HG03066 (cell line): ENCODE measurements at regions not wholly inside any gene's neighbourhood (a gene's known extent, or its start where the extent isn't known, plus 50 kb on each side); places are given as distances from the start of the nearest gene placed in this dataset.
"Not testable (repeated sequence)": the region's sequence is repeated elsewhere in the genome, so short reads cannot be mapped to it uniquely, and the experiment has no call there.

ENCODE experiments used
- ATAC-seq: cut with Tn5 transposase; IDR thresholded peaks from one replicate; pipeline ENCODE4 v1.9.1; 2021; ENCODE audit warnings: low read depth; ENCODE audit not compliant: unreplicated experiment

DNA sequence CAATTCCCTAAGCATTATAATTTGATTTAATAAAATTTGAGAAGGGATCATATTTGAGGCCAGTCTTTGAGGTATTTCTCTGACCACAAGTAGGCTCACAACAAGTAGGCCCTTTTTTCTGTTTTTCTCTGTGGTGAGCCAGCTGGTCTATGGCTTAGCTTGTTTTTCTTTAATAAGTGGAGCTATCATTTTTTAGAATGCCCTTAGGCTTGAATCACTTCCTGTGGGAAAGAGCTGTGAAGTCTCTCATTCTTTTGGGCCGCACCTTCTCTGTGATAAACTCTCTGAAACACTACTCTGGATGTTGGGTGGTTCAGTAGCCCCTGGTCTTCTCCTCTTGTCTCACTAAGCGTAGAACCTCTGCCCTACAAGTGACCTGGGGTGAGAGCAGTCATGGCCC is 235.9 kb downstream of the SUCLG1 start:
- ATAC-seq = no peak

DNA sequence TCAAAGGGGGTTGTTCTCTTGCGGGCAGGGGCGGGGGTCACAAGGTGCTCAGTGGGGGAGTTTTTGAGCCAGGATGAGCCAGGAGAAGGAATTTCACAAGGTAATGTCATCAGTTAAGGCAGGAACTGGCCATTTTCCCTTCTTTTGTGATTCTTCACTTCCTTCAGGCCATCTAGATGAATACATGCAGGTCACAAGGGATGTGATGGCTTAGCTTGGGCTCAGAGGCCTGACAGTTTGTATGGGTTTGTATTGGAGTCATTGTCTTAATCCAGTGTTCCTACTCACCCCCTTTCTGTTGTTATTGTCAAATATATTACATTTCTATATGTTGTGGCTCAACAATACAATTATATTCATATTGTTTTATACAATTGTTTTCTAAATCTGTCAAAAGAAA is 238.0 kb downstream of the SUCLG1 start:
- ATAC-seq = not testable (repeated sequence)

DNA sequence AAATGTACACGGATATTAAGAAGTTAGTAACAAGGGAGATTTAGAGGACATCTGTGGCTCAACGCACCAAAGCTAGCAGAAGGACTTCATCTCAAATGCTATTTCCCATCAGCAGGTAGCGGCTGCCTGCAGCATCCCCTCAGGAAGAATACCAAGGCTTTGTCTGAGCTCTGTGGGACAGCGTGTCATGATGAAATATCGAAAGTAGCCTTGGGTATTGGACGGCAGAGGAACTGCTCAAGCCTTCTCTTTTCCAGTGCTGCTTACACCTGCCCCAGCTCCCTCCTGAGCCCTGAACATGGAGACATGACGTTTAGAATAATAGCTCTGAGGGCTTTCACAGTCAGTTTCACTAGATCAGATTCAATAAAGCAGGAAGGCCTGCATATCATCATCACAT is 241.6 kb downstream of the SUCLG1 start:
- no peak for ATAC-seq

DNA sequence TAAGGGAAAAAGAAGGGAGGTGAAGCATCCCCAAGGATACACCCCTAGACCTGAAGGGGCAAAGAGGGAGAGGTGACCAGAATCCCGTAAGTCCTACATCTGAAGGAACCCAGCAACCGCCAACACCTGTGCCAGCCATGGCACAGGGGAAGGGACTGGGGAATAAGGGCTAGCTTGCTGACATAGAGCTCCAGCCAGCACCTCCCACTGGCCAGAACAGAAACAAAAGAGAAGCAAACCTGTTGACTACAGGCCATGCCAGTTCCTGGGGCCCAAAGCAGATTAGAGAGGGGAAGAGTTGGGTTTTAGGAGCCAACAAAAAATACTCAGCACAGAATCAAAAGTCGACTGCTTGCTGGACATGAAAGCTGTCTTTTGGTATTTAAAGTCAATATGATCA is 244.6 kb downstream of the SUCLG1 start:
- ATAC-seq = no peak

DNA sequence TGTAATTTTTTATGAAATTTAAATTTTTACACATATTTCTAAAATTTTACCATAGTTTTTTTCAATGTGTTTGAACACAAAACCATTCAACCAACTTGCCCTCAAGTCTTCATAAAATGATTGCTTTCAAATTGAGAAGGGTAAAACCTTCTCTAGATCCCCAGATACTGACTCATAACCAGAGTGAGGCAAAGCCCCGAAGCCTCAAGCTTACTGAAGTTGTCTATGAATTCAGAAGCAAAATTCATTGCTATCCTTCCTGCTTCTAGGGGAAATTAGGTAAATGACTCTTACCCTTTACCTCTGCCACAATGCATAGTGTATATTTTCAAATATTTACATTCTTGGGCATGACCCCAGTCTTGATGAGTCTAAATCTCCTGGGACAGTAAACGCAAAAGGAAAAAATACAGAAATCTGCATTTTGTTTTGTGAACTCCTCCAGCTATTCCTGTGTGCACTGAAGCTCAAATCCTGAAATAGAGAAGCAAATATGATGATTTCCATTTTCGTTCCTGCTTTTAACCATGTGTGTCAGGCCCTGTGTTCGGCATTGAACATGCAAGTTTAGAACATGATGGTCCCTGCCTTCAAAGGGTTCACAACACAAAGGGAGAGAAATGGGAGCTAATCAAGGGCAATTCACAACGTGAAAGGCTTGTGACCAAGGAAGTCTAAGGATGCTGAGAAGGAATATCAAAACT is 246.3 kb downstream of the SUCLG1 start:
- no peak for ATAC-seq

DNA sequence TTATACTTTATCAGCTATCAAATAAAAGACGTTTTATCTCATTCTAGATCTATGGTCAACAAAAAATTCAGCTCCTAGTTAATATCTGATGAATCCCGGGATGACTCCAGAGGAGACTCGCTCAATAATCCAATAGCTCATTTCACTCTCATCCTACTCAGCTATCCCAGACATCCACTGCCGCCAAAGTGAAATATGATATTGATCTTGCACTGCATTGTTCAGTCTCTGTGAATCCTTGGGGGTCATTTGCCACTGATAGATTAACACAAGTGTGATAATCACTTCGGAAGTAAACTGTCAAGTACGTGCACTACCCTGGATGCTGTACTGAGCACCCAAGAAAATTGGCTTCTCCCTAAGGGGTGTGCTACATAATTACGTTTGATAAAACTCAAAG is 249.1 kb downstream of the SUCLG1 start:
- ATAC-seq = no peak

DNA sequence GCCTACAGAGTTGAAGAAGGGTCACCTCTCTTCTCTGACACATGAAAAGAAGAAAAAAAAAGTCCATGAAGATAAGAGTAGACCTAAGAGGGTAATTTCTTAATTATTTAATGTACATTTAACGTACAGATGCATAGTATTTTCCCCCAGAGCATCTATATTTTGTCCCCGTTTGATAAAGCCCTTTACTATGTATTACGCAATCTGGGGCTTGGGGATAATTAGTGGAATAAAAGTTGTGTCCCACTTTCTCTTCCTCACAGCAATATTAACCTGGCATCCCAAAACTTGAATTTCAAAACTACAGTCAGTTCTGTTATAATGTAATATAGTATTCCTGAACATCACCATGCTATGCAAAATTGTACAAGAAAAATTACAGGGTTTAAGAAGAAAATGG is 254.1 kb downstream of the SUCLG1 start:
- ATAC-seq = no peak

DNA sequence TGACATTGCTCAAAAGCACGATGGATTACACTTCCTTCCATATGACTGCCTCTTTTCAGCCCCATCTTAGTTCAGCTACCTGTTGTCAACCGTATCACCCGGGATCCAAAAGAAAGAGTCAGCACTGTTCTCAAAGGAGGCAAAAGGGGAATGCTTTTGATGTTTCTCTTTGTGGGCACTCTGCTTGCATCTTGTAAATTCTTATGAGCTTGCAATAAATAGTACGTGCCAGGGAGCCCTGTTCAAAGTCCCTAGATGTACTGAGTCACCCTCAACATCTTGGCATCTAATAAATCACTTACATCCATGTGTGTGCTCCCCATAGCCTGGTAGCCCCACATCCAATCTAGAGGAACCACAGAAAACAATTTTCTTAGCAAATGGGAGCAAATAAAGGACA is 256.9 kb downstream of the SUCLG1 start:
- ATAC-seq = no peak

DNA sequence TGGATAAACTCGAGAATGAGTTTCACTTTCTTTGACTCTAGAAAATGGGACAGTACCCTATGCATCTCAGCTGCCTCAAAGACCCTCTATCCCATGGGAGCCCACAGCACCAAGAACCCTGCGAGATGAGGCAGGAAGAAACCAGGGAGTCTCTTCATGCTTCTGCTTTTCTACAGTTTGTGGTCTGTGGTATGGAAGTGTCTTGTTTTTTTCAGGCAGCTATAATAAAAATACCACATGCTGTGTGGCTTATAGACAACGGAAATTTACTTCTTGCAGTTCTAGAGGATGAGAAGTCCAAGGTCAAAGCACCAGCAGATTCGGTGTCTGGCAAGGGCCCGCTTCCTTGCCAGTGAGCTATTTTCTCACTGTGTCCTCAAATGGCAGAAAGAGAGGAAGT is 257.9 kb downstream of the SUCLG1 start:
- ATAC-seq = no peak

DNA sequence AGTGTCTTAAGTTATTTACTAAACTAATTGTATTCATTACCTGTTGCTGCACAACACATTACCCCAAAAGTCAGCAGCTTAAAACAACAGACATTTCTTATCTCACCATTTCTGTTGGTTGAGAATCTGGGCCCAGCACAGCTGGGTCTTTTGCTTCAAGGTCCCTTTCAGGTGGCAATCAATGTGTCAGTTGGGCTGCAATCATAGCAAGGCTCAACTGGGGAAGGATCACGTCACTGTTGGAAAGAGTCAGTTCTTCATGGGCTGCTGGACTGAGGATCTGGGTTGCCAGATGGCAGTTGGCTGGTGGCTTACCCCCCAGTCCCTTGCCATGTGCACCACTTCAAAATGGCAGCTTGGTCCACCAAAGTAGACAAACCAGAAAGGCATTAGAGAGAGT is 261.2 kb downstream of the SUCLG1 start:
- no peak for ATAC-seq

DNA sequence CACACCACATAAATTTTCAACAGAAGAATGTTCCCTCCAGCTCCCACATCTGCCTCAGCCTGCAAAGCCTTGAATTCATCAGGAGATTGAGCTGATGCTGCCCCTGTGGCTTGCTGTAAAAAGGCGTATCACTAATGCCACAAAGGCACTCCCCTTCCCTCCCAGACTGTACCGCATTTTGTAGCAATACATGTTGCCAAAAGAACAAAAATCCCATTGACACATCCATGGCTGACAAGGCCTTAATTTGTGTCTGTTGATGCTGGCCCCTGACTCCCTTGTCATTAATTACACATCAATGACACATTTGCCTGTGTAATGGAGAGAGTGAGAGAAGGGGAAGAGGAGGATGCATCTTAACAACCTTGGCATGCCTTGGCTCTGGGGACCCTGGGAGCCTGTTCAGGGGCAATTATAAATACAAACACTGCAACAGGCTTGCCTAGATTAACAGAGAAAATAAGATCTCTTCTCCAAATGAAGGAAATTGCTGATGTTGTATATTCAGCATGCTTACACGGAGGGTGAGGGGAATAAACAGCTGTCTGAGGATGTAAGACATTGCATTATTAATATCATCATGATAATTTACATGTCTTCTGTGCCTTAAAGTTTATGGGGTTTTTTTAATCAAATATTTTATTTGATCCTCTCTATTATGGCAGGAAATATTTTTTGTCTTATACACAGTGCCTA is 264.0 kb downstream of the SUCLG1 start:
- no peak for ATAC-seq

DNA sequence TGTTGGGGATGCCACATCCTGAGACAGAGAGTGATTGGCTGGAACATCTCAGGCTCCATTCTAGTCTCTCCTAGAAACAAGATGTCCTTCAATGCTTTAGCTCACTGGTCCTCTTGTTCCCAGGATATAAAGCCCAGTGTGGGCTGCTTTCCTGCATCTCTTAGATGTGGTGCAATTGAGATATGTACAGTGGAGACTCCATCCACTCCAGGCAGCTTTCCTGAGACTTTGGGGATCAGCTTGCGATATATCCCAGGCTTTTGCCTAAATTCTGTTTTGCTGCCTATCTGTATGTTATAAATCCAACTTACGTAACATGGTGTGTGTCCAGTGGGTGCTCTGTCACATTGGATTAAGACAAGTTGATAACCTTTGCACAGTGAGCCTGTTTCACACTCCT is 264.9 kb downstream of the SUCLG1 start:
- no peak for ATAC-seq

DNA sequence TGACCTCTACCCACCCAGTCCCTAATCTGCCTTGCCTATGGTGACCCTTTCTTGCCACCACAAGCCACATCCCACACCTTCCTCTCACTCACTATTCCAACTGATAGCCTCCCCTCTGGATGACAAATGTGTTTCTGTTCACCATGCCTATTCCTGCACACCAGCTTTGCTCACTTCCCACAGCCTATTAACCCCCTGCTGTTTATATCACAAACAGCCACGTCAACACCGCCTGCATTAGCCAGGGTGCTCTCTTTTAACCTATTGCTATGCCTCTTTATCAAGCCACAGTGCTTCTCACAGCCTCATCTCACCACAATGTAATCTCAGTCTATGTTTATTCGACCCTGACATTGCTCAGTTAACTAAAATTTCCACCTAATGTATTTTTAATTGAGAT is 271.8 kb downstream of the SUCLG1 start:
- no peak for ATAC-seq

DNA sequence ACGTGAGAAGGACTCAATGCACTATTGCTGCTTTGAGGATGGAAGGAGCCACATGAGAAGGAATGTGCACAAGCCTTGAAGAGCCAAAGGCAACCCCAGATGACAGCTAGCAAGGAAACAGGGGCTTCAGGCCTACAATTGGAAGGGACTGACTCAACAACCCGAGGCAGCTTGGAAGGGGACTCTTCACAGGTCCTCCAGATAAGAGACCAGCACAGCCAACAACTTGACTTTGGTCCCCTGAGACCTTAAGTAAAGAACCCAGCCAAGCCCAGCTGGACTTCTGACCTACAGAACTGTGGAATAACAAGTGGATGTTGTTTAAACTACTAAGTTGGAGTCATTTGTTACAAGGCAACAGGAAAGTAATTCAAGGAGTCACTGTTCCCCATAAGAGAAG is 277.2 kb downstream of the SUCLG1 start:
- no peak for ATAC-seq

DNA sequence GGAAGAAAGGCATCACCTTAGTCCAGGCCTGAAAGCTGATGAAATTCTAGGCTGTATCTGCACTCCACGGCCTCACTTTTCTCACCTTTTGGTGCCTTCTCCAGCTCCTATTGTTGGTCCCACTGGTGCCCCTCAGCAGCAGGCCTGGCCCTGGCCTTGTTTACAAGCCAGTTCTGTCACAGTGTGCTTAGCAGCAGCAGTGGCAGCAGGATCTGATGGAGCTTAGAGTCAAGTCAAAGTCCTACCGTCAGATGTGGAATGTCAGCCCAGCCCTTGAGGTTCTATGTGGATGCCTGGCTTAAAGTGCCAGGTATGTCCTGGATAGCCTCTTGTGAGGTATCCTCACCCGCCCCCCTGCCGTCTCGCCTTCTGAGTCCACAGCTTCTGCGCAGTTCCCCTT is 281.3 kb downstream of the SUCLG1 start:
- ATAC-seq = no peak

DNA sequence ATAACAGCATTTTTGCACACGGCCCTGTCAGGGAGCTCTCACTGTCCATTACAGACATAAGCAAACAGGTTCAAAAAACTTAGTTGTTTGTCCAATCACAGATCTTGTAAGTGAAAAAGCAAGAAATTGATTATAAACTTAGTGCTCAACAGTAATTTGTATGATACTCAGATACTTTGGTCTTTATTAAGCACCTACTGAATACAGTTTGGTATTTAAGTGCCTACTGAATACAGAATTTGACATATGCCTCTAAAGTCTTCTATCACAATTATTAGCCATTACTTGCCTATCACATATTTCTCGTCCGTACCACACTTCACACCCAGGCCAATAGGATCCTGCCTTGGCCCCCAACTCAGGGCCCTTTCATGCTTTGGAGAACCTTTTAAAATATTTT is 283.1 kb downstream of the SUCLG1 start:
- no peak for ATAC-seq

DNA sequence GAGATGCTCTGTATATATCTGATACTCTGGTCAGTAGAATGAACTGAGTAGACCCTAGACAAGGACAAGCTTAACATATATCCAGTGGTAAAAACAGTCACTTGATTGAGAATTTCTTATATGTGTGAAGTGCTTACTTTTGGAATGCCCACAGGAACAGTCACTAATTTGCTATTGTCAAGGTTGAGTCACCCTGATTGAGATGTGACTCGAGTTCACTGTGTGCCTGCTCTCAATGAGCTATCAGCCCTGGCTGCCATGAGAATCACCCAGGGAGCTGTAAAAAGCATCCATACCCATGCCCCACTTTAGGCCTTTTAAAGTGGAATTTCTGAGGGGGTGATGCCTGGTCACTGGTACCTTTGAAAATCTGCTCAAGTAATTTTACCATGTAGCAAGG is 283.7 kb downstream of the SUCLG1 start:
- ATAC-seq = no peak

DNA sequence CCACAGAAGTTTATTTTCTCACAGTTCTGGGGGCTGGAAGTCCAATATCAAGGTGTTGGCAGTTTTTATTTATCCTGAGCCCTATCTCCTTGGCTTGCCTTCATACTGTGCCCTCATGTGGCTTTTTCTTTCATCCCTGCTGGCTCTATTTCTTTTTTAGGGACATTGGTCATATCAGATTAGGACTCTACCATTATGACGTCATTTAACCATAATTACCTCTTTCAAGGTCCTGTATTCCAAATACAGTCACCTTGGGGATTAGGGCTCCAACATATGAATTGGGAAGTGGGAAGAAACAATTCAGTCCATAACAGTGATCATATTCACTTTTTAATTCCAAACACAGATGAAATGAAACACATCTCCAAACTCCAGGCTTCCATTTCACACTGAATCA is 286.0 kb downstream of the SUCLG1 start:
- no peak for ATAC-seq

DNA sequence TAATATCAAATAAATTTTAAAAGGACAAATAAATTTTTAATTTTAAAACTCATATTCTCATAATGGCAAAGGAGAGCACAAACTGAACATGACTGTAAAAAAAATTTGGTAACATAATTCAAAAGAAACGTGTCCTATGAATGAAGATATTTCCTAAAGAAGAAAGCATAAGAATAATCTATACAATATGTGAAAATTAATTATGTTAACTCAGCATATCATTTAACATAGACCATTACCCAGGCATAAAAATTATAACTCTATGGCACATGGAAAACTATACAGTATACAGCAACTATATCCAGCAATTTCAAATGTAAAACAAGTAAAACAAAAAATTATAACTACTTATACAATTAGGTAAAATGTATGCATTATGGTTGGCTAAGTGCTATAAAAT is 288.1 kb downstream of the SUCLG1 start:
- ATAC-seq = no peak

DNA sequence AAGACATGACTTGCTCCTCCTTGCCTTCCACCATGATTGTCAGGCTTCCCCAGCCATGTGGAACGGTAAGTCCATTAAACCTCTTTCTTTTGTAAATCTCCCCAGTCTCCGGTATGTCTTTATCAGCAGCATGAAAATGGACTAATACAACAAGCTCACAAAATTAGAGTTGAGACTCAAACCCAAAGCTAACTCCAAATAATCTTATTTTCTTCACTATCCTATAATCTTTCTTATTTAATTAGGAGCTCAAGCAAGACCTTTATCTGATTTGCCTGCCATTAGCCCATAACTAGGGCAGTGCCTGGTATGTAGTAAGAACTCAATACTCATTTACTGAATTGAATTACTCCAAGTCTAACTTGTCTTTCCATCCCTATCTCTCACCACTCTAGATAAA is 289.2 kb downstream of the SUCLG1 start:
- ATAC-seq = no peak

DNA sequence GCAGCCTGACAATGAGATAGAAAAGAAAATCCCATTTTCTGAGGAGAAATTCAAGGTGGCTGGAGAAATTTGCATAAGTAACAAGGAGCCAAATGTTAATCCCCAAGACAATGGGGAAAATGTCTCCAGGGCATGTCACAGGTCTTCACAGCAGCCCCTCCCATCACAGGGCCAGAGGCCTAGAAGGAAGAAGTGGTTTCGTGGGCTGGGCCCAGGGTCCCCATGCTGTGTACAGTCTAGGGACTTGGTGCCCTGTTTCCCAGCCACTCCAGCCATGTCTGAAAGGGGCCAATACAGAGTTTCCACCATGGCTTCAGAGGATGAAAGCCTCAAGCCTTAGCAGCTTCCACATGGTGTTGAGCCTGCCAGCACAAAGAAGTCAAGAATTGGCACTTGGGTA is 290.5 kb downstream of the SUCLG1 start:
- ATAC-seq = not testable (repeated sequence)

DNA sequence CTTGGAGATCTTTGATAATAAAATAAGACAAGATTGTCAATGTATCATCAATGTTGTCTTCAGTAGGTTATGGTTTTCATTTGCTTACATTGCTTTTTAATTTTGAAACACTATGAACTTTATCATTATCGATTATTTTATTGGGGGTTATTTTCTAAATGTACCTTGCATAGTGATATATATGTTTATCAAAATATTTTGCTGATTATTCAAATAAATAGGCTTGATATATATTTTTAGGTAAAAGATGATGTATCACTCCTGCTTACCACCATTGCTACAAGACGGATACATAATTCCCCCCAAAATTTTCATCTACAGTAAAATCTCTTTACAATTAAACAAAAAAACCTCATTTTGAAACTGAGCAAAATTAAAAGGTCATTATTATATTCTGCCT is 293.8 kb downstream of the SUCLG1 start:
- no peak for ATAC-seq

DNA sequence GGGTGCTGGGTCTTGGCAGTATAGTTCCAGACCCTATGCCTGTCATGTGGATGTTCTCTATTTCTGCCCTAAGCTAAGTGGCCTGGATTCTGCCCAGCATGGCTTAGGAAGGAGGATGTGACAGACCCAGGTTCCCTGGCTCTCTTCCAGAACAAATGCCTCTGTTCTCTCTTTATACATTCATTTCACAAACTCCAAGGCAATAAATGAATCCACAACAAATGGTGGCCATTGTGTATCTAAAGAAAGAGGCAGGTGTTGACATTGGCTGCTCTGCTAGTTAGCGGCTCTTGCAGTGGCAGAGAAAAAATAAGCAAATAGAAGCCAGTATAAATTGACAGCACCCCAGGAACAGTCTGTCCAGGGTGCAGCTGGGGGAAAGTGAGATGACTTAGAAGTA is 298.6 kb downstream of the SUCLG1 start:
- ATAC-seq = no peak
